ENCODE measurements at regions not wholly inside any gene's neighbourhood (a gene's known extent, or its start where the extent isn't known, plus 50 kb on each side); places are given as distances from the start of the nearest gene placed in this dataset.
A peak's percentile ranks its signal among the peaks of the same experiment; 100 is the strongest.

DNA sequence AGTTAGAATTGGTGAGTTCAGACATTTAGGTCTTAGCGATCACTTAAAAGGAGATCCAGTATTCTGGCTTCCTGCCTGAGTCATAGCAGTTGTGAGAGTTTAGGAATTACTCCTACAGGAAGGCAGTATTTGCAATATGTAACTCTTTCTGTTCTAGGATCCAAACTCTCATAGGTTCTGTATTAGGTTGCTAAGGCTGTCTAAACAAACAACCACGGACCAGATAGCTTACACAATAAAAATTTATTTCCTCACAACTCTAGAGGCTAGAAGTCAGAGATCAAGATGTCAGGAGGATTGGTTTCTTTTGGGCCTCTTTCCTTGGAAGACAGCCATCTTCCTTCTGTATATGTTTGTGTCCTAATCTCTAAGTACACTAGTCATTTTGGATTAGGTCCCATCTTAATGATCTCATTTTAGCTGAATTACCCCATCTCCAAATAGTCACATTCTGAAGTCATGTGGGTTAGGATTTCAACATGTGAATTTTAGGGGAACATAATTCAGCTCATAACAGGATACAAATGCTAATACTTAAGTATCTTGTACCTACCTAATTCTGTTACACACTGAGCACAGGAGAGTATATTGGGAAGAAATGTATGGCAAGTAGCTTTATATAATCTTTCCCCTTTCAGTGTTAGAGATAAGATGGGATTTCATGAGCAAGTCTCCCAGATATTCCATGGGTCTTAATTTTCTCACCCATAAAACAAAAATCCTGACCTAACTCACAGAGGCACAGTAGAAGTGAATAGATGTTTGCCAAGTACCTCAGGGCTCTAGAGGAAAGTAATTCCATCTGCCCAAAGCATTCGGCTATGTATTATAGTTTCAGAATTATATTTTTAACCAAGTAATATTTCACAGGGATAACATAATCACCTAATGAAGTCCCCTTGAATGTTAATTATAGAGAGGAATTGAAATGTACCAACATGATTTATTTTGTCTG, 144.4 kb downstream of the PTBP2 start:
- DNase-seq (ENCODE audit: low read depth) = peak; percentile 100
- H3K4me3 ChIP-seq (ENCODE audit: low read depth, low read length) = no peak overlapping the region
- TF ChIP-seq, protein P1, sequence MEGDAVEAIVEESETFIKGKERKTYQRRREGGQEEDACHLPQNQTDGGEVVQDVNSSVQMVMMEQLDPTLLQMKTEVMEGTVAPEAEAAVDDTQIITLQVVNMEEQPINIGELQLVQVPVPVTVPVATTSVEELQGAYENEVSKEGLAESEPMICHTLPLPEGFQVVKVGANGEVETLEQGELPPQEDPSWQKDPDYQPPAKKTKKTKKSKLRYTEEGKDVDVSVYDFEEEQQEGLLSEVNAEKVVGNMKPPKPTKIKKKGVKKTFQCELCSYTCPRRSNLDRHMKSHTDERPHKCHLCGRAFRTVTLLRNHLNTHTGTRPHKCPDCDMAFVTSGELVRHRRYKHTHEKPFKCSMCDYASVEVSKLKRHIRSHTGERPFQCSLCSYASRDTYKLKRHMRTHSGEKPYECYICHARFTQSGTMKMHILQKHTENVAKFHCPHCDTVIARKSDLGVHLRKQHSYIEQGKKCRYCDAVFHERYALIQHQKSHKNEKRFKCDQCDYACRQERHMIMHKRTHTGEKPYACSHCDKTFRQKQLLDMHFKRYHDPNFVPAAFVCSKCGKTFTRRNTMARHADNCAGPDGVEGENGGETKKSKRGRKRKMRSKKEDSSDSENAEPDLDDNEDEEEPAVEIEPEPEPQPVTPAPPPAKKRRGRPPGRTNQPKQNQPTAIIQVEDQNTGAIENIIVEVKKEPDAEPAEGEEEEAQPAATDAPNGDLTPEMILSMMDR (conservative IDR thresholded peaks at IDR 0.05; ENCODE audit: low read depth, low read length) = no peak

DNA sequence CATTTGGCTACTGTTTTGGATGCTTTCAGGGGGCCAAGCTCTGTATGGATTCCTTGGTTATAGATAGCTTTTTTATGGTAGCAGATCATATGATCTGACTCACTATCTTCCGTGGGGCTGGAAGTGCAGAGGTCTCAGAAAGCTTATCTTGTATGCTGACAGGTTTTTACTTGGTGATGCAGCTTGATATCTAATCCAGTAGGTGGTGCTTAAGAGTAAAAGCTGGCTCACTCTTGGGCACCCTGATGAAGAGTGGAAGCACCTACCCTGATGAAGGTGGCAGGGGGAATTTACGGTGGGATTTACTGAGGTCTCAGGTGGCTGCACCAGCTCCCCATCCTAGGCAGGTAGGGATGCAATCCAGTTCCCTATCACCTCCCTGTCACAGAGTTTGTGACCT, 151.2 kb downstream of the PTBP2 start:
- no peak for DNase-seq (ENCODE audit: low read depth)
- TF ChIP-seq, protein P1 (conservative IDR thresholded peaks at IDR 0.05; ENCODE audit: low read depth, low read length) = no peak
- H3K4me3 ChIP-seq (ENCODE audit: low read depth, low read length) = no peak overlapping the region

DNA sequence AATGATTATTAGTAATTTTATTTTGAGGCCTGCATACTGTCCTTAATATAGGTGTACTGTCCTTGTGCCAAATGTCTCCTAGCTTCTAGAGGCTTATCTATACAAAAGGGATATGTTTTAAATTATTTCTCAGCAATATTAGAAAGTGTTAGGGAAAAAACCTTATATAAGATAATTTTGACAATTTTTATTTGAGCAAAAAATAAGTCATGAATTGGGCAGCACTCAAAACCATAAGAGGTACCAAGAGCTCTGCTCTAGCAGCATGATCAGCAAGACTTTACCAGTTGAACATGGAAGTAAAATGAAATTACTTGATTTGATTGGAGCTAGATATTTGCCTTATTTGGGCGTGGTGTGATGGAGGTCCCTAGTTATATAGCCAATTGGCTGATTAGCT, 157.1 kb downstream of the PTBP2 start:
- TF ChIP-seq, protein P1 (conservative IDR thresholded peaks at IDR 0.05; ENCODE audit: low read depth, low read length) = no peak
- DNase-seq (ENCODE audit: low read depth) = no peak
- H3K4me3 ChIP-seq (ENCODE audit: low read depth, low read length) = no peak overlapping the region

DNA sequence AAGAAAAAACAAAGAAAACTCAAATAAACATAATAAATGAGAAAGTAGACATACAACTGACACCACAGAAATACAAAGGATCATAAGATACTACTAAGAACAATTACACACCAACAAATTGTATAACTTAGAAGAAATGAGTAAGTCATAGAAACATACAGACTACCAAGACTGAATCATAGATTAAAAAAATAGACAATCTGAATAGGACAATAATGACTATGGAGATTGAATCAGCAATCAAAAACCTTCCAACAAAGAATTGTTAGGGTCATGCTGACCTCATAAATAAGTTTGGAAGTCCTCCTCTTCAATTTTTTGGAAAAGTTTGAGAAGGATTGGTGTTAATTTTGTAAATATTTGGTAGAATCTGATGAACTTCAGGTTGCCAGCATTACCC, 159.0 kb downstream of the PTBP2 start:
- no peak overlapping the region for H3K4me3 ChIP-seq (ENCODE audit: low read depth, low read length)
- TF ChIP-seq, protein P1 (conservative IDR thresholded peaks at IDR 0.05; ENCODE audit: low read depth, low read length) = no peak
- DNase-seq (ENCODE audit: low read depth) = no peak

DNA sequence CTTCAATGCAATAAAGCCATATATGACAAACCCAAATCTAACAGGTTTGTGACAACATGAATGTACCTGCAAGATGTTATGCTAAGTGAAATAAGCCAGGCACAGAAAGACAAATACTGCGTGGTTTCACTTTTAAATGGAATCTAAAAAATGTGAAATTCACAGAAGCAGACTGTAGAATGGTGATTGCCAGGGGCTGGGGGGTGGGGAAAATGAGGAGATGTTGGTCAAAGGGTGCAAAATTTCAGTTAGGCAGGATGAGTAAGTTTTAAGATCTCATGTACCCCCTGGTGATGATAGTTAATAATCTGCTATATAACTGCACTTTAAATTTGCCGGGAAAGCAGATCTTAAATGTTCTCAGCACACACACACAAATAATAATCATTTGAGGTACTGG, 160.5 kb downstream of the PTBP2 start:
- DNase-seq (ENCODE audit: low read depth) = peak; percentile 58
- TF ChIP-seq, protein P1 (conservative IDR thresholded peaks at IDR 0.05; ENCODE audit: low read depth, low read length) = no peak
- no peak overlapping the region for H3K4me3 ChIP-seq (ENCODE audit: low read depth, low read length)

DNA sequence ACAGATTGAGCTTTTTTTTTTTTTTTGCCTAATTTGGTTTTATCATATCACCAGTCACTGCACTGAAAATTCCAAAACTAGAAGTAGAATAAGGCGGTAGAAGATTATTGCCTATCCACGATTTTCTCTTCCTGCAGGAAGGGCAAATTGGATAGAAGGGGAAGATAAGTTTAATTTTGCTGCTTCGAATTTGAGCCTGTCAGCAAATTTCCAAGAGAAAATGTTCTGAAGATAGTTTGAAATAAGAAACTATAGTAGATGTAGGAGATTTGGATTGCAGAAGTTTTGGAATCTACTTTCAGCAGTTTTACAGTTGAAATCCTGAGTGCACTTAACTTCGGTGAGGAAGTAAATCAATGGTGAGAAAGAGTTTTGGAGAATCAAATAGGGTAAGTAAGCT, 164.9 kb downstream of the PTBP2 start:
- DNase-seq (ENCODE audit: low read depth) = no peak
- TF ChIP-seq, protein P1 (conservative IDR thresholded peaks at IDR 0.05; ENCODE audit: low read depth, low read length) = no peak
- no peak overlapping the region for H3K4me3 ChIP-seq (ENCODE audit: low read depth, low read length)

DNA sequence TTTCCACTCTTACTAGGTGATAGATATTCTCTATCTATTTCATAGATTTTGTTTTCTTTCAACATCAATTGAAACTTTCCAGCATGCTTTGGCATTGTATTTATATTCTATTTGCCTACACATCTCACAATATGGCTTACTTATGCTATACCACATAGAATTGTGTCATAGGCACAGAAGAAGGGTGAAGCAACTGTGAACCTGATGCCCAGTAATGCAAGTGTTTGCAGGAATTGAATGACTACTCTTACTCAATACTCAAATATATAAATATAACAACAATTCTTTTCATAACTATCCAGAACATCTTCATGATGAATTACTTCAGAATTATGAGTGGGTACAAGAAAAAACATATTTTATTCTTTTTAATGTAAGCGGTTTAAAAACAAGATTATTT, 165.9 kb downstream of the PTBP2 start:
- H3K4me3 ChIP-seq (ENCODE audit: low read depth, low read length) = no peak overlapping the region
- DNase-seq (ENCODE audit: low read depth) = peak; percentile 47
- TF ChIP-seq, protein P1 (conservative IDR thresholded peaks at IDR 0.05; ENCODE audit: low read depth, low read length) = no peak
